GM23338 (cell line): ENCODE measurements at regions not wholly inside any gene's neighbourhood (a gene's known extent, or its start where the extent isn't known, plus 50 kb on each side); places are given as distances from the start of the nearest gene placed in this dataset.
"Not testable (repeated sequence)": the region's sequence is repeated elsewhere in the genome, so short reads cannot be mapped to it uniquely, and the experiment has no call there.

Source experiments
- EZH2 ChIP-seq: fragments of 200-600 bp; sonication (generic); IDR thresholded peaks from one replicate; pipeline ENCODE4 v1.8.0; 2017; ENCODE audit warnings: antibody characterized with exemption, mild to moderate bottlenecking, low read depth; ENCODE audit not compliant: unreplicated experiment
- EZH2phosphoT487 ChIP-seq: fragments of 200-600 bp; sonication (generic); IDR thresholded peaks from one replicate; pipeline ENCODE4 v1.8.1; 2018; ENCODE audit warnings: antibody characterized with exemption; ENCODE audit not compliant: unreplicated experiment
- POLR2AphosphoS5 ChIP-seq: IDR thresholded peaks from 2 replicates; pipeline ENCODE4 v1.6.1; 2016; ENCODE audit warnings: antibody characterized with exemption, low read depth
- TF ChIP-seq, protein P1 (sequence below), 2 experiments: fragments of 200-600 bp in 1 of 2; sonication (generic) in 1 of 2; conservative IDR thresholded peaks; 2 replicates each; pipeline versions ENCODE4 v1.5.1 to v1.6.1; 2016 to 2017; ENCODE audit warnings: antibody characterized with exemption in 2 of 2, low read depth in 2 of 2, mild to moderate bottlenecking in 2 of 2, moderate library complexity in 1 of 2
- TF ChIP-seq, protein P2 (sequence below): IDR thresholded peaks from one replicate; pipeline ENCODE4 v1.6.1; 2018; ENCODE audit warnings: antibody characterized with exemption; ENCODE audit not compliant: unreplicated experiment

DNA sequence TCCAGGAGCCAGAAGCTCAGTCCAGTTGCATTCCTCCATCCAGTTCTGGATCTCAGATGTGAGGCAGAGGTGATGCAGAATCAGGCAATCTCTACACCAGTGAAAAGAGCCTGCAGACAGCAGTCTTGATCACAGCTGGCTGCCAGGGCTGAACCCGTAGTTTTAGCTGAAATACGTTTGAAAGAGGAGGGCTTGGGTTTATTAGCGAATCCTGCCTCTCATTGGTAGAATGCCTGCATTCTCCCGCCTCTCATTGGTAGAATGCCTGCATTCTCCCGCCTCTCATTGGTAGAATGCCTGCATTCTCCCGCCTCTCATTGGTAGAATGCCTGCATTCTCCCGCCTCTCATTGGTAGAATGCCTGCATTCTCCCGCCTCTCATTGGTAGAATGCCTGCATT is 359.4 kb upstream of the TPM1 start:
- TF ChIP-seq, protein P1, sequence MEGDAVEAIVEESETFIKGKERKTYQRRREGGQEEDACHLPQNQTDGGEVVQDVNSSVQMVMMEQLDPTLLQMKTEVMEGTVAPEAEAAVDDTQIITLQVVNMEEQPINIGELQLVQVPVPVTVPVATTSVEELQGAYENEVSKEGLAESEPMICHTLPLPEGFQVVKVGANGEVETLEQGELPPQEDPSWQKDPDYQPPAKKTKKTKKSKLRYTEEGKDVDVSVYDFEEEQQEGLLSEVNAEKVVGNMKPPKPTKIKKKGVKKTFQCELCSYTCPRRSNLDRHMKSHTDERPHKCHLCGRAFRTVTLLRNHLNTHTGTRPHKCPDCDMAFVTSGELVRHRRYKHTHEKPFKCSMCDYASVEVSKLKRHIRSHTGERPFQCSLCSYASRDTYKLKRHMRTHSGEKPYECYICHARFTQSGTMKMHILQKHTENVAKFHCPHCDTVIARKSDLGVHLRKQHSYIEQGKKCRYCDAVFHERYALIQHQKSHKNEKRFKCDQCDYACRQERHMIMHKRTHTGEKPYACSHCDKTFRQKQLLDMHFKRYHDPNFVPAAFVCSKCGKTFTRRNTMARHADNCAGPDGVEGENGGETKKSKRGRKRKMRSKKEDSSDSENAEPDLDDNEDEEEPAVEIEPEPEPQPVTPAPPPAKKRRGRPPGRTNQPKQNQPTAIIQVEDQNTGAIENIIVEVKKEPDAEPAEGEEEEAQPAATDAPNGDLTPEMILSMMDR (conservative IDR thresholded peaks at IDR 0.05; ENCODE audit: low read depth in 2 of 2): not testable (repeated sequence)
- TF ChIP-seq, protein P2, sequence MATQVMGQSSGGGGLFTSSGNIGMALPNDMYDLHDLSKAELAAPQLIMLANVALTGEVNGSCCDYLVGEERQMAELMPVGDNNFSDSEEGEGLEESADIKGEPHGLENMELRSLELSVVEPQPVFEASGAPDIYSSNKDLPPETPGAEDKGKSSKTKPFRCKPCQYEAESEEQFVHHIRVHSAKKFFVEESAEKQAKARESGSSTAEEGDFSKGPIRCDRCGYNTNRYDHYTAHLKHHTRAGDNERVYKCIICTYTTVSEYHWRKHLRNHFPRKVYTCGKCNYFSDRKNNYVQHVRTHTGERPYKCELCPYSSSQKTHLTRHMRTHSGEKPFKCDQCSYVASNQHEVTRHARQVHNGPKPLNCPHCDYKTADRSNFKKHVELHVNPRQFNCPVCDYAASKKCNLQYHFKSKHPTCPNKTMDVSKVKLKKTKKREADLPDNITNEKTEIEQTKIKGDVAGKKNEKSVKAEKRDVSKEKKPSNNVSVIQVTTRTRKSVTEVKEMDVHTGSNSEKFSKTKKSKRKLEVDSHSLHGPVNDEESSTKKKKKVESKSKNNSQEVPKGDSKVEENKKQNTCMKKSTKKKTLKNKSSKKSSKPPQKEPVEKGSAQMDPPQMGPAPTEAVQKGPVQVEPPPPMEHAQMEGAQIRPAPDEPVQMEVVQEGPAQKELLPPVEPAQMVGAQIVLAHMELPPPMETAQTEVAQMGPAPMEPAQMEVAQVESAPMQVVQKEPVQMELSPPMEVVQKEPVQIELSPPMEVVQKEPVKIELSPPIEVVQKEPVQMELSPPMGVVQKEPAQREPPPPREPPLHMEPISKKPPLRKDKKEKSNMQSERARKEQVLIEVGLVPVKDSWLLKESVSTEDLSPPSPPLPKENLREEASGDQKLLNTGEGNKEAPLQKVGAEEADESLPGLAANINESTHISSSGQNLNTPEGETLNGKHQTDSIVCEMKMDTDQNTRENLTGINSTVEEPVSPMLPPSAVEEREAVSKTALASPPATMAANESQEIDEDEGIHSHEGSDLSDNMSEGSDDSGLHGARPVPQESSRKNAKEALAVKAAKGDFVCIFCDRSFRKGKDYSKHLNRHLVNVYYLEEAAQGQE: not testable (repeated sequence)
- not testable (repeated sequence) for TF ChIP-seq EZH2, POLR2AphosphoS5, EZH2phosphoT487
